H1 (cell line): ENCODE measurements at regions not wholly inside any gene's neighbourhood (a gene's known extent, or its start where the extent isn't known, plus 50 kb on each side); places are given as distances from the start of the nearest gene placed in this dataset.
A peak's percentile ranks its signal among the peaks of the same experiment; 100 is the strongest.

ENCODE experiments used
- CTCF ChIA-PET: fragments of 300-600 bp; sonication (Branson Sonifier 250); formaldehyde crosslinking; loops from one replicate; lab custom pipeline; 2021; ENCODE audit not compliant: partially characterized antibody; lab: Charles Lee
- POLR2A ChIA-PET: fragments of 300-600 bp; sonication (Branson Sonifier 250); formaldehyde crosslinking; loops from one replicate; lab custom pipeline; 2021; ENCODE audit warnings: inconsistent platforms; ENCODE audit not compliant: partially characterized antibody; lab: Charles Lee
- DNase-seq, 2 experiments: peaks; one replicate each; pipeline versions ENCODE4 v3.0.0 to v3.0.0-alpha.2; 2010 to 2022; ENCODE audit warnings: low spot score in 2 of 2, low read depth in 1 of 2, mixed read lengths in 1 of 2
- FAIRE-seq: peaks from 2 replicates; lab custom pipeline; 2011; peaks lifted over from hg19 to GRCh38; lab: Jason Lieb, UNC
- H2AFZ ChIP-seq: 2 replicates; pipeline ENCODE4 v1.8.1; 2012; ENCODE audit warnings: low read length, inconsistent platforms
- H2AK5ac ChIP-seq: 2 replicates; pipeline ENCODE4 v1.6.1; 2013; ENCODE audit warnings: low read depth, low read length
- H2BK120ac ChIP-seq: replicated peaks from 2 replicates; pipeline ENCODE3; 2013; ENCODE audit warnings: low read depth, low read length, inconsistent platforms
- H2BK12ac ChIP-seq: 2 replicates; pipeline ENCODE4 v1.6.1; 2013; ENCODE audit warnings: low read depth, low read length
- H2BK15ac ChIP-seq: 2 replicates; pipeline ENCODE4 v1.6.1; 2013; ENCODE audit warnings: low read length
- H2BK20ac ChIP-seq: 2 replicates; pipeline ENCODE4 v1.6.1; 2013; ENCODE audit warnings: low read length
- H2BK5ac ChIP-seq: 2 replicates; pipeline ENCODE4 v1.6.1; 2013; ENCODE audit warnings: low read depth, low read length
- H3K14ac ChIP-seq: 2 replicates; pipeline ENCODE4 v1.6.1; 2013; ENCODE audit warnings: inconsistent platforms; ENCODE audit not compliant: insufficient read length
- H3K18ac ChIP-seq: 2 replicates; pipeline ENCODE4 v1.6.1; 2013; ENCODE audit warnings: low read length; ENCODE audit errors: extremely low read depth
- H3K23ac ChIP-seq: 2 replicates; pipeline ENCODE4 v1.6.1; 2013; ENCODE audit warnings: inconsistent platforms; ENCODE audit not compliant: insufficient read length
- H3K23me2 ChIP-seq: 2 replicates; pipeline ENCODE4 v1.6.1; 2013; ENCODE audit warnings: low read depth, low read length
- H3K27ac ChIP-seq: 2 replicates; pipeline ENCODE4 v1.6.1; 2011; ENCODE audit warnings: low read depth, low read length, inconsistent platforms
- H3K27me3 ChIP-seq, 4 experiments: replicated peaks in 1 of 4; 1 replicate in 1 of 4; 2 replicates in 3 of 4; pipeline versions ENCODE4 v1.6.1 to v1.8.1; 2011 to 2013; ENCODE audit warnings: low read length in 3 of 4, mild to moderate bottlenecking in 3 of 4, inconsistent platforms in 2 of 4, mixed read lengths in 2 of 4, moderate library complexity in 1 of 4; ENCODE audit not compliant: control insufficient read depth in 3 of 4, insufficient read depth in 3 of 4; ENCODE audit errors: extremely low read depth in 1 of 4
- H3K36me3 ChIP-seq, 4 experiments: 2 replicates each; pipeline versions ENCODE4 v1.6.1 to v1.8.1; 2011 to 2013; ENCODE audit warnings: mild to moderate bottlenecking in 4 of 4, low read length in 3 of 4, moderate library complexity in 2 of 4, control low read depth in 1 of 4, inconsistent platforms in 1 of 4; ENCODE audit not compliant: insufficient read depth in 4 of 4, control insufficient read depth in 2 of 4
- H3K4ac ChIP-seq: replicated peaks from 2 replicates; pipeline ENCODE3; 2013; ENCODE audit warnings: low read length, low read depth, mixed read lengths, inconsistent platforms; ENCODE audit not compliant: insufficient read length
- H3K4me1 ChIP-seq, 4 experiments: replicated peaks in 1 of 4; 1 replicate in 1 of 4; 2 replicates in 3 of 4; pipeline versions ENCODE4 v1.6.1 to v1.8.1; 2011 to 2013; ENCODE audit warnings: low read length in 3 of 4, inconsistent platforms in 2 of 4, mixed read lengths in 1 of 4; ENCODE audit not compliant: insufficient read depth in 4 of 4, control insufficient read depth in 3 of 4
- H3K4me2 ChIP-seq, 2 experiments: 2 replicates each; pipeline versions ENCODE4 v1.6.1 to v1.8.1; 2011 to 2013; ENCODE audit warnings: low read depth in 2 of 2, low read length in 2 of 2, control low read depth in 1 of 2, inconsistent platforms in 1 of 2, mild to moderate bottlenecking in 1 of 2; ENCODE audit not compliant: insufficient read depth in 1 of 2
- H3K4me3 ChIP-seq, 4 experiments: fragments of 200-600, 300-600 bp in 1 of 4; sonication (generic), shearing (Covaris generic), sonication (Bioruptor Twin) in 1 of 4; 2 replicates each; pipeline versions ENCODE4 v1.5.1 to v1.8.1; 2011 to 2016; ENCODE audit warnings: low read length in 4 of 4, low read depth in 3 of 4, control low read depth in 2 of 4, inconsistent platforms in 2 of 4, mild to moderate bottlenecking in 2 of 4, mixed read lengths in 1 of 4, moderate library complexity in 1 of 4; ENCODE audit not compliant: insufficient read depth in 2 of 4; ENCODE audit errors: extremely low read depth in 1 of 4
- H3K56ac ChIP-seq: replicated peaks from 2 replicates; pipeline ENCODE3; 2013; ENCODE audit warnings: low read depth, mild to moderate bottlenecking, mixed read lengths, low read length, inconsistent platforms; ENCODE audit not compliant: insufficient read length
- H3K79me1 ChIP-seq: 2 replicates; pipeline ENCODE4 v1.6.1; 2013; ENCODE audit warnings: low read depth, low read length, control low read depth
- H3K79me2 ChIP-seq, 2 experiments: 2 replicates each; pipeline versions ENCODE4 v1.6.1 to v1.8.1; 2012 to 2013; ENCODE audit warnings: low read length in 2 of 2, mild to moderate bottlenecking in 2 of 2, inconsistent platforms in 1 of 2; ENCODE audit not compliant: insufficient read depth in 2 of 2, control insufficient read depth in 1 of 2
- H3K9ac ChIP-seq, 4 experiments: replicated peaks in 1 of 4; 1 replicate in 1 of 4; 2 replicates in 3 of 4; pipeline versions ENCODE4 v1.6.1 to v1.8.1; 2011 to 2013; ENCODE audit warnings: low read depth in 3 of 4, low read length in 3 of 4, control low read depth in 2 of 4, mild to moderate bottlenecking in 2 of 4, moderate library complexity in 2 of 4, inconsistent platforms in 1 of 4; ENCODE audit errors: extremely low read depth in 1 of 4
- H3K9me3 ChIP-seq, 2 experiments: 2 replicates each; pipeline versions ENCODE4 v1.6.1 to v1.8.1; 2012 to 2013; ENCODE audit warnings: mild to moderate bottlenecking in 2 of 2, moderate library complexity in 2 of 2, control low read depth in 1 of 2, inconsistent platforms in 1 of 2, low read depth in 1 of 2, low read length in 1 of 2, mixed read lengths in 1 of 2; ENCODE audit not compliant: insufficient read depth in 2 of 2
- H4K20me1 ChIP-seq, 2 experiments: replicated peaks in 1 of 2; 2 replicates each; pipeline versions ENCODE3 to v1.8.1; 2011 to 2013; ENCODE audit warnings: inconsistent platforms in 2 of 2, low read length in 2 of 2, mild to moderate bottlenecking in 1 of 2; ENCODE audit not compliant: insufficient read depth in 2 of 2, control insufficient read depth in 1 of 2
- H4K5ac ChIP-seq: 2 replicates; pipeline ENCODE4 v1.6.1; 2013; ENCODE audit warnings: low read length, low read depth, mixed read lengths, inconsistent platforms; ENCODE audit not compliant: insufficient read length
- H4K8ac ChIP-seq: 2 replicates; pipeline ENCODE4 v1.8.0; 2013; ENCODE audit warnings: mild to moderate bottlenecking, moderate library complexity, low read length, inconsistent platforms; ENCODE audit not compliant: insufficient read depth; ENCODE audit errors: extremely low read depth
- H4K91ac ChIP-seq: replicated peaks from 2 replicates; pipeline ENCODE3; 2013; ENCODE audit warnings: low read length, mixed read lengths, inconsistent platforms; ENCODE audit not compliant: insufficient read length
- ASH2L ChIP-seq: fragments of 200-600, 300-600 bp; sonication (generic); IDR thresholded peaks from one replicate; pipeline ENCODE4 v1.7.1; 2017; ENCODE audit warnings: low read length
- ATF2 ChIP-seq: IDR thresholded peaks from 2 replicates; pipeline ENCODE4 v1.6.1; 2012; ENCODE audit warnings: low read length, inconsistent platforms
- BCL11A ChIP-seq, 2 experiments: IDR thresholded peaks; one replicate each; pipeline ENCODE4 v1.6.1; 2011; ENCODE audit warnings: low read depth in 2 of 2, low read length in 2 of 2, mild to moderate bottlenecking in 2 of 2
- BRCA1 ChIP-seq: IDR thresholded peaks from 2 replicates; pipeline ENCODE4 v1.6.1; 2012; ENCODE audit warnings: low read depth, low read length, improper control_type of control experiment
- EZH2 ChIP-seq: fragments of 200-600 bp; sonication (generic); IDR thresholded peaks from 2 replicates; pipeline ENCODE4 v1.7.1; 2012; ENCODE audit warnings: low read depth, mild to moderate bottlenecking, moderate library complexity, low read length, inconsistent platforms; ENCODE audit not compliant: severe bottlenecking
- JUND ChIP-seq: IDR thresholded peaks from 2 replicates; pipeline ENCODE4 v1.6.1; 2011; ENCODE audit warnings: mild to moderate bottlenecking, improper control_type of control experiment, low read length
- KDM4A ChIP-seq: IDR thresholded peaks from one replicate; pipeline ENCODE4 v1.7.1; 2012; ENCODE audit warnings: low read depth, mild to moderate bottlenecking, moderate library complexity, low read length, inconsistent platforms; ENCODE audit not compliant: severe bottlenecking
- MAFK ChIP-seq: IDR thresholded peaks from 2 replicates; pipeline ENCODE4 v1.6.1; 2012; ENCODE audit warnings: low read depth, mild to moderate bottlenecking, improper control_type of control experiment, low read length
- PHF8 ChIP-seq: fragments of 200-600 bp; sonication (generic); conservative IDR thresholded peaks from 2 replicates; pipeline ENCODE4 v1.7.1; 2012; ENCODE audit warnings: low read depth, mild to moderate bottlenecking, inconsistent platforms, low read length, moderate library complexity
- POU5F1 ChIP-seq: IDR thresholded peaks from 2 replicates; pipeline ENCODE4 v1.6.1; 2011; ENCODE audit warnings: low read depth, mild to moderate bottlenecking, low read length, moderate library complexity
- RBBP5 ChIP-seq: IDR thresholded peaks from 2 replicates; pipeline ENCODE4 v1.7.1; 2012; ENCODE audit warnings: low read depth, mild to moderate bottlenecking, inconsistent platforms, low read length, moderate library complexity, borderline replicate concordance
- SP2 ChIP-seq: IDR thresholded peaks from 2 replicates; pipeline ENCODE4 v1.6.1; 2012; ENCODE audit warnings: mild to moderate bottlenecking, low read length, inconsistent platforms
- TBP ChIP-seq: IDR thresholded peaks from 2 replicates; pipeline ENCODE4 v1.6.1; 2011; ENCODE audit warnings: low read depth, low read length, improper control_type of control experiment
- WGBS, 2 experiments: shearing (Covaris generic) in 1 of 2; methylation state at CpG; one replicate each; pipeline versions ENCODE4 v1.1.6 to v1.1.7; 2013 to 2015; ENCODE audit warnings: low lambda C conversion rate in 2 of 2, mixed read lengths in 2 of 2, inconsistent platforms in 1 of 2, low coverage in 1 of 2, missing lambda C conversion rate in 1 of 2; ENCODE audit not compliant: insufficient replicate concordance in 2 of 2, insufficient coverage in 1 of 2, insufficient read length in 1 of 2; ENCODE audit errors: extremely low coverage in 1 of 2, missing lambda C conversion rate in 1 of 2; 5-methylcytosine and 5-hydroxymethylcytosine counted together

GRCh38 chr3:159146856-159147435 lies 345.1 kb downstream of the MFSD1 start:
- H3K79me1 ChIP-seq = no peaks in the 10 kb centered on the region
- no peak overlapping the region for H3K56ac ChIP-seq
- H3K79me2 ChIP-seq = no peaks in the 10 kb centered on the region
- no peak overlapping the region for H3K23ac ChIP-seq
- H3K4me3 ChIP-seq = no peak overlapping the region
- no peak overlapping the region for H3K4me2 ChIP-seq
- DNase-seq = no peak
- no peak overlapping the region for H2BK12ac ChIP-seq
- no peak overlapping the region for H2AFZ ChIP-seq
- H3K9me3 ChIP-seq = no peaks in the 10 kb centered on the region; a peak in 1 of 4 replicates
- H4K8ac ChIP-seq = no peak overlapping the region
- WGBS, 2 experiments = 92% methylated on average over 4 of the region's 4 CpGs; no CpG with 5 or more reads in 1 of the 2 experiments
- no peak for FAIRE-seq
- no peak overlapping the region for H3K27ac ChIP-seq
- no peak overlapping the region for H4K5ac ChIP-seq
- H2AK5ac ChIP-seq = no peak overlapping the region
- H3K23me2 ChIP-seq = no peaks in the 10 kb centered on the region
- H2BK15ac ChIP-seq = no peak overlapping the region
- no peak overlapping the region for H2BK5ac ChIP-seq
- H3K27me3 ChIP-seq = no peaks in the 10 kb centered on the region; a peak in 1 of 7 replicates
- no peak overlapping the region for H4K91ac ChIP-seq
- H3K9ac ChIP-seq = peak overlapping the region in 1 of 4 experiments; percentile 8; a peak in 1 of 7 replicates
- POLR2A ChIA-PET = no interaction called here
- no peak overlapping the region for H3K18ac ChIP-seq
- H2BK120ac ChIP-seq = no peak overlapping the region
- no peak overlapping the region for H3K4ac ChIP-seq
- CTCF ChIA-PET = interaction anchor here (1.1 to 3.7 kb wide), 4 partner anchors 16 to 301 kb away, joined by 3 to 17 read pairs (median 5); no protein-coding TSS in a partner anchor
- H4K20me1 ChIP-seq = no peaks in the 10 kb centered on the region
- H3K36me3 ChIP-seq = no peaks in the 10 kb centered on the region
- H2BK20ac ChIP-seq = no peak overlapping the region
- no peaks in the 10 kb centered on the region for H3K4me1 ChIP-seq
- no peak overlapping the region for H3K14ac ChIP-seq
- no peak for TF ChIP-seq BCL11A (IDR thresholded peaks at IDR 0.05; ENCODE audit: low read depth in 2 of 2, low read length in 2 of 2)
- TF ChIP-seq MAFK = no peak
- TF ChIP-seq ASH2L = no peak
- TF ChIP-seq ATF2 = no peak
- TF ChIP-seq SP2 = no peak
- TF ChIP-seq POU5F1 = no peak
- no peak for TF ChIP-seq JUND
- TF ChIP-seq TBP = no peak
- TF ChIP-seq RBBP5 = no peak
- TF ChIP-seq PHF8 = no peak
- no peak for TF ChIP-seq KDM4A
- no peak for TF ChIP-seq BRCA1
- no peak for TF ChIP-seq EZH2
